Stimulated activated CD4-positive, alpha-beta T cell treated with anti-CD3 and anti-CD28 coated beads, Interleukin-4, amount 100 ng/mL, for 4 hours (primary cell): ENCODE measurements at regions not wholly inside any gene's neighbourhood (a gene's known extent, or its start where the extent isn't known, plus 50 kb on each side); places are given as distances from the start of the nearest gene placed in this dataset.
"Not testable (repeated sequence)": the region's sequence is repeated elsewhere in the genome, so short reads cannot be mapped to it uniquely, and the experiment has no call there.

Experiments
- DNase-seq, 2 experiments: peaks; one replicate each; pipeline ENCODE4 v3.0.0-alpha.2; 2020

GRCh38 chr9:106119176-106119575 lies 424.8 kb downstream of the TMEM38B start:
- DNase-seq = no peak

GRCh38 chr9:106120071-106120470 lies 425.7 kb downstream of the TMEM38B start:
- DNase-seq = no peak

GRCh38 chr9:106127776-106128175 lies 433.4 kb downstream of the TMEM38B start:
- no peak for DNase-seq

- DNase-seq = no peak
These were observed 436.0 kb downstream of the TMEM38B start for GRCh38 chr9:106130374-106130773.

- no peak for DNase-seq
These were observed 449.4 kb downstream of the TMEM38B start for GRCh38 chr9:106143781-106144180.

- no peak for DNase-seq
These were observed 451.9 kb downstream of the TMEM38B start for GRCh38 chr9:106146066-106146840.

GRCh38 chr9:106146886-106147285 lies 452.5 kb downstream of the TMEM38B start:
- no peak for DNase-seq

GRCh38 chr9:106149956-106150355 lies 455.6 kb downstream of the TMEM38B start:
- DNase-seq = no peak

GRCh38 chr9:106156465-106156864 lies 462.1 kb downstream of the TMEM38B start:
- DNase-seq = no peak

- no peak for DNase-seq
These were observed 477.9 kb downstream of the TMEM38B start for GRCh38 chr9:106172265-106172664.

- DNase-seq = no peak
These were observed 480.0 kb downstream of the TMEM38B start for GRCh38 chr9:106174346-106174745.

GRCh38 chr9:106177216-106177615 lies 482.9 kb downstream of the TMEM38B start:
- DNase-seq = no peak

- DNase-seq = no peak
These were observed 484.9 kb downstream of the TMEM38B start for GRCh38 chr9:106179191-106179590.

GRCh38 chr9:106203815-106204516 lies 509.6 kb downstream of the TMEM38B start:
- DNase-seq = not testable (repeated sequence)

GRCh38 chr9:106207298-106207697 lies 513.0 kb downstream of the TMEM38B start:
- no peak for DNase-seq

GRCh38 chr9:106218427-106218826 lies 524.1 kb downstream of the TMEM38B start:
- no peak for DNase-seq

- no peak for DNase-seq
These were observed 524.5 kb downstream of the TMEM38B start for GRCh38 chr9:106218854-106219253.

GRCh38 chr9:106220415-106220814 lies 526.1 kb downstream of the TMEM38B start:
- DNase-seq = no peak

GRCh38 chr9:106228861-106229260 lies 534.5 kb downstream of the TMEM38B start:
- no peak for DNase-seq

GRCh38 chr9:106233116-106233515 lies 538.8 kb downstream of the TMEM38B start:
- no peak for DNase-seq

- DNase-seq = not testable (repeated sequence)
These were observed 566.6 kb downstream of the TMEM38B start for GRCh38 chr9:106260908-106261307.

- no peak for DNase-seq
These were observed 583.6 kb downstream of the TMEM38B start for GRCh38 chr9:106277966-106278365.

GRCh38 chr9:106283769-106284168 lies 579.2 kb upstream of the ZNF462 start:
- DNase-seq = no peak

- DNase-seq = no peak
These were observed 578.7 kb upstream of the ZNF462 start for GRCh38 chr9:106284296-106284695.
